K562 (cell line): ENCODE measurements at regions not wholly inside any gene's neighbourhood (a gene's known extent, or its start where the extent isn't known, plus 50 kb on each side); places are given as distances from the start of the nearest gene placed in this dataset.

Source experiments
- ATAC-seq: fragments of 200-7000 bp; cut with Tn5 transposase; 3 replicates; pipeline ENCODE4 v1.9.1; 2020; ENCODE audit warnings: moderate library complexity
- BruUV-seq: library from RNA; stranded (reverse); fragments of 400-500 nt; replicated peaks from 2 replicates; lab custom pipeline; 2021; lab: Mats Ljungman, UMichigan
- CTCF ChIA-PET: fragments of 300-600 bp; formaldehyde crosslinking; extraction: SDS; loops from one replicate; lab custom pipeline; 2021; ENCODE audit warnings: low intra/inter-chr PET ratio; lab: Yijun Ruan, JAX
- POLR2A ChIA-PET: fragments of 300-600, 350-650 bp; sonication (Branson Sonifier 250); formaldehyde crosslinking; extraction: SDS; loops from one replicate; lab custom pipeline; 2021; ENCODE audit warnings: antibody characterized with exemption, inconsistent platforms; lab: Yijun Ruan, JAX
- DNase-seq, 4 experiments: peaks; one replicate each; pipeline versions ENCODE4 v3.0.0 to v3.0.0-alpha.2; 2011 to 2018; ENCODE audit warnings: low spot score in 3 of 4, mixed read lengths in 3 of 4; ENCODE audit errors: extremely low read depth in 1 of 4
- FAIRE-seq: peaks from 2 replicates; lab custom pipeline; 2011; peaks lifted over from hg19 to GRCh38; lab: Jason Lieb, UNC
- H2AFZ ChIP-seq: 2 replicates; pipeline ENCODE4 v1.6.0; 2011; ENCODE audit warnings: low read depth, low read length, control low read depth, inconsistent platforms
- H3K27ac ChIP-seq: fragments of 200-600 bp; 3 replicates; pipeline ENCODE4 v1.8.0; 2011; ENCODE audit warnings: low read depth, mild to moderate bottlenecking, control low read depth, inconsistent platforms, low read length, moderate library complexity, mixed read lengths; ENCODE audit errors: extremely low read depth
- H3K27me3 ChIP-seq, 2 experiments: fragments of 300-600 bp in 1 of 2; 2 replicates in 1 of 2; 3 replicates in 1 of 2; pipeline versions ENCODE4 v1.6.0 to v1.8.0; 2011; ENCODE audit warnings: inconsistent platforms in 2 of 2, low read length in 2 of 2, mild to moderate bottlenecking in 1 of 2, mixed read lengths in 1 of 2, moderate library complexity in 1 of 2; ENCODE audit not compliant: control insufficient read depth in 2 of 2, insufficient read depth in 2 of 2
- H3K36me3 ChIP-seq: fragments of 300-600 bp; 3 replicates; pipeline ENCODE4 v1.8.0; 2011; ENCODE audit warnings: mild to moderate bottlenecking, low read length, inconsistent platforms; ENCODE audit not compliant: control insufficient read depth, insufficient read depth
- H3K4me1 ChIP-seq, 2 experiments: fragments of 200-600 bp in 1 of 2; replicated peaks in 1 of 2; 2 replicates in 1 of 2; 3 replicates in 1 of 2; pipeline versions ENCODE4 v1.5.1 to v1.8.0; 2011; ENCODE audit warnings: inconsistent platforms in 2 of 2, low read length in 2 of 2, mild to moderate bottlenecking in 1 of 2, mixed read lengths in 1 of 2, moderate library complexity in 1 of 2; ENCODE audit not compliant: control insufficient read depth in 2 of 2, insufficient read depth in 2 of 2
- H3K4me2 ChIP-seq: 2 replicates; pipeline ENCODE4 v1.6.1; 2011; ENCODE audit warnings: low read length, control low read depth, inconsistent platforms, mixed read lengths; ENCODE audit not compliant: insufficient read depth
- H3K4me3 ChIP-seq: fragments of 200-600 bp; sonication (generic), shearing (Covaris generic); 2 replicates; pipeline ENCODE4 v1.5.1; 2016; ENCODE audit warnings: control low read depth, inconsistent platforms
- H3K79me2 ChIP-seq: fragments of 200-600 bp; 3 replicates; pipeline ENCODE4 v1.8.0; 2011; ENCODE audit warnings: low read length, inconsistent platforms; ENCODE audit not compliant: control insufficient read depth, insufficient read depth
- H3K9ac ChIP-seq, 2 experiments: 2 replicates each; pipeline versions ENCODE4 v1.6.0 to v1.6.1; 2011; ENCODE audit warnings: low read depth in 2 of 2, low read length in 2 of 2, control low read depth in 1 of 2, inconsistent platforms in 1 of 2, mild to moderate bottlenecking in 1 of 2, mixed read lengths in 1 of 2; ENCODE audit not compliant: insufficient read depth in 1 of 2
- H3K9me1 ChIP-seq: one replicate; pipeline ENCODE4 v1.6.0; 2011; ENCODE audit warnings: inconsistent platforms, mild to moderate bottlenecking, low read length, moderate library complexity; ENCODE audit not compliant: control insufficient read depth, insufficient read depth
- H3K9me3 ChIP-seq: replicated peaks from 2 replicates; pipeline ENCODE4 v1.5.1; 2011; ENCODE audit warnings: low read depth, low read length, inconsistent platforms; ENCODE audit not compliant: control insufficient read depth, insufficient read depth
- H4K20me1 ChIP-seq: replicated peaks from 2 replicates; pipeline ENCODE4 v1.6.1; 2011; ENCODE audit warnings: low read length, inconsistent platforms, mixed read lengths; ENCODE audit not compliant: control insufficient read depth, insufficient read depth
- ELF4 ChIP-seq: fragments of 450-650 bp; formaldehyde crosslinking; IDR thresholded peaks from 2 replicates; pipeline ENCODE4 v1.4.0; 2022; ENCODE audit warnings: missing genetic modification characterization
- KLF16 ChIP-seq: IDR thresholded peaks from 2 replicates; pipeline ENCODE4 v1.6.1; 2016; ENCODE audit warnings: antibody characterized with exemption
- NRF1 ChIP-seq, 2 experiments: fragments of 450-650 bp; IDR thresholded peaks in 1 of 2; conservative IDR thresholded peaks in 1 of 2; 2 replicates each; pipeline ENCODE4 v1.6.1; 2014; ENCODE audit warnings: mild to moderate bottlenecking in 2 of 2
- RAD21 ChIP-seq, 2 experiments: fragments of 250-450 bp in 1 of 2; fragments of 450-650 bp in 1 of 2; sonication (Bioruptor Pico) in 1 of 2; formaldehyde crosslinking in 1 of 2; IDR thresholded peaks in 1 of 2; conservative IDR thresholded peaks in 1 of 2; 2 replicates each; pipeline versions ENCODE4 v1.4.0 to v1.8.0; 2020 to 2022; ENCODE audit warnings: mild to moderate bottlenecking in 2 of 2, moderate library complexity in 1 of 2
- SP2 ChIP-seq: IDR thresholded peaks from 2 replicates; pipeline ENCODE4 v1.6.1; 2011; ENCODE audit warnings: mild to moderate bottlenecking, low read depth, low read length, moderate library complexity; ENCODE audit not compliant: poor library complexity, severe bottlenecking; ENCODE audit errors: extremely low read depth
- ZBTB8A ChIP-seq: fragments of 450-650 bp; IDR thresholded peaks from 2 replicates; pipeline ENCODE4 v1.6.1; 2018; ENCODE audit warnings: mild to moderate bottlenecking, moderate library complexity; ENCODE audit not compliant: partially characterized antibody
- ZFP91 ChIP-seq: sonication (generic); formaldehyde crosslinking; IDR thresholded peaks from 2 replicates; pipeline ENCODE4 v1.8.0; 2022; ENCODE audit warnings: mild to moderate bottlenecking, missing genetic modification reagents
- WGBS: fragments of 100-300 bp; shearing (Covaris generic); methylation state at CpG from one replicate; pipeline ENCODE4 v1.1.6; 2016; ENCODE audit warnings: low coverage, mixed read lengths; ENCODE audit not compliant: insufficient coverage; ENCODE audit errors: missing lambda C conversion rate; 5-methylcytosine and 5-hydroxymethylcytosine counted together
- in situ Hi-C: fragments of 300-500 bp; cut with MboI; formaldehyde crosslinking; loops from 4 replicates; pipeline ENCODE4 v1.15.0; 2018; ENCODE audit warnings: inconsistent platforms, mixed read lengths
- intact Hi-C: fragments of 100-400 bp; cut with micrococcal nuclease; formaldehyde crosslinking; loops from 2 replicates; pipeline ENCODE4 v1.14.2; 2022
- TF ChIP-seq, protein P1 (sequence below): fragments of 450-650 bp; IDR thresholded peaks from 2 replicates; pipeline ENCODE4 v1.7.0; 2016; ENCODE audit warnings: borderline replicate concordance
- TF ChIP-seq, protein P2 (sequence below): fragments of 450-650 bp; IDR thresholded peaks from 2 replicates; pipeline ENCODE4 v1.6.1; 2016; ENCODE audit warnings: low read depth

GRCh38 chr1:214224611-214225354 lies 56.2 kb upstream of the SMYD2 start:
- TF ChIP-seq, protein P1, sequence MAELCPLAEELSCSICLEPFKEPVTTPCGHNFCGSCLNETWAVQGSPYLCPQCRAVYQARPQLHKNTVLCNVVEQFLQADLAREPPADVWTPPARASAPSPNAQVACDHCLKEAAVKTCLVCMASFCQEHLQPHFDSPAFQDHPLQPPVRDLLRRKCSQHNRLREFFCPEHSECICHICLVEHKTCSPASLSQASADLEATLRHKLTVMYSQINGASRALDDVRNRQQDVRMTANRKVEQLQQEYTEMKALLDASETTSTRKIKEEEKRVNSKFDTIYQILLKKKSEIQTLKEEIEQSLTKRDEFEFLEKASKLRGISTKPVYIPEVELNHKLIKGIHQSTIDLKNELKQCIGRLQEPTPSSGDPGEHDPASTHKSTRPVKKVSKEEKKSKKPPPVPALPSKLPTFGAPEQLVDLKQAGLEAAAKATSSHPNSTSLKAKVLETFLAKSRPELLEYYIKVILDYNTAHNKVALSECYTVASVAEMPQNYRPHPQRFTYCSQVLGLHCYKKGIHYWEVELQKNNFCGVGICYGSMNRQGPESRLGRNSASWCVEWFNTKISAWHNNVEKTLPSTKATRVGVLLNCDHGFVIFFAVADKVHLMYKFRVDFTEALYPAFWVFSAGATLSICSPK, result no peak
- TF ChIP-seq RAD21 (CRISPR knock-in tag; conservative IDR thresholded peaks at IDR 0.05 in 1 of 2, IDR thresholded peaks at IDR 0.05 in 1 of 2) (no peak), SP2 (no peak), ZFP91 (CRISPR knock-in tag) (no peak), NRF1 (conservative IDR thresholded peaks at IDR 0.05 in 1 of 2, IDR thresholded peaks at IDR 0.05 in 1 of 2) (no peak), ELF4 (no peak), KLF16 (no peak), ZBTB8A (no peak)
- TF ChIP-seq, protein P2, sequence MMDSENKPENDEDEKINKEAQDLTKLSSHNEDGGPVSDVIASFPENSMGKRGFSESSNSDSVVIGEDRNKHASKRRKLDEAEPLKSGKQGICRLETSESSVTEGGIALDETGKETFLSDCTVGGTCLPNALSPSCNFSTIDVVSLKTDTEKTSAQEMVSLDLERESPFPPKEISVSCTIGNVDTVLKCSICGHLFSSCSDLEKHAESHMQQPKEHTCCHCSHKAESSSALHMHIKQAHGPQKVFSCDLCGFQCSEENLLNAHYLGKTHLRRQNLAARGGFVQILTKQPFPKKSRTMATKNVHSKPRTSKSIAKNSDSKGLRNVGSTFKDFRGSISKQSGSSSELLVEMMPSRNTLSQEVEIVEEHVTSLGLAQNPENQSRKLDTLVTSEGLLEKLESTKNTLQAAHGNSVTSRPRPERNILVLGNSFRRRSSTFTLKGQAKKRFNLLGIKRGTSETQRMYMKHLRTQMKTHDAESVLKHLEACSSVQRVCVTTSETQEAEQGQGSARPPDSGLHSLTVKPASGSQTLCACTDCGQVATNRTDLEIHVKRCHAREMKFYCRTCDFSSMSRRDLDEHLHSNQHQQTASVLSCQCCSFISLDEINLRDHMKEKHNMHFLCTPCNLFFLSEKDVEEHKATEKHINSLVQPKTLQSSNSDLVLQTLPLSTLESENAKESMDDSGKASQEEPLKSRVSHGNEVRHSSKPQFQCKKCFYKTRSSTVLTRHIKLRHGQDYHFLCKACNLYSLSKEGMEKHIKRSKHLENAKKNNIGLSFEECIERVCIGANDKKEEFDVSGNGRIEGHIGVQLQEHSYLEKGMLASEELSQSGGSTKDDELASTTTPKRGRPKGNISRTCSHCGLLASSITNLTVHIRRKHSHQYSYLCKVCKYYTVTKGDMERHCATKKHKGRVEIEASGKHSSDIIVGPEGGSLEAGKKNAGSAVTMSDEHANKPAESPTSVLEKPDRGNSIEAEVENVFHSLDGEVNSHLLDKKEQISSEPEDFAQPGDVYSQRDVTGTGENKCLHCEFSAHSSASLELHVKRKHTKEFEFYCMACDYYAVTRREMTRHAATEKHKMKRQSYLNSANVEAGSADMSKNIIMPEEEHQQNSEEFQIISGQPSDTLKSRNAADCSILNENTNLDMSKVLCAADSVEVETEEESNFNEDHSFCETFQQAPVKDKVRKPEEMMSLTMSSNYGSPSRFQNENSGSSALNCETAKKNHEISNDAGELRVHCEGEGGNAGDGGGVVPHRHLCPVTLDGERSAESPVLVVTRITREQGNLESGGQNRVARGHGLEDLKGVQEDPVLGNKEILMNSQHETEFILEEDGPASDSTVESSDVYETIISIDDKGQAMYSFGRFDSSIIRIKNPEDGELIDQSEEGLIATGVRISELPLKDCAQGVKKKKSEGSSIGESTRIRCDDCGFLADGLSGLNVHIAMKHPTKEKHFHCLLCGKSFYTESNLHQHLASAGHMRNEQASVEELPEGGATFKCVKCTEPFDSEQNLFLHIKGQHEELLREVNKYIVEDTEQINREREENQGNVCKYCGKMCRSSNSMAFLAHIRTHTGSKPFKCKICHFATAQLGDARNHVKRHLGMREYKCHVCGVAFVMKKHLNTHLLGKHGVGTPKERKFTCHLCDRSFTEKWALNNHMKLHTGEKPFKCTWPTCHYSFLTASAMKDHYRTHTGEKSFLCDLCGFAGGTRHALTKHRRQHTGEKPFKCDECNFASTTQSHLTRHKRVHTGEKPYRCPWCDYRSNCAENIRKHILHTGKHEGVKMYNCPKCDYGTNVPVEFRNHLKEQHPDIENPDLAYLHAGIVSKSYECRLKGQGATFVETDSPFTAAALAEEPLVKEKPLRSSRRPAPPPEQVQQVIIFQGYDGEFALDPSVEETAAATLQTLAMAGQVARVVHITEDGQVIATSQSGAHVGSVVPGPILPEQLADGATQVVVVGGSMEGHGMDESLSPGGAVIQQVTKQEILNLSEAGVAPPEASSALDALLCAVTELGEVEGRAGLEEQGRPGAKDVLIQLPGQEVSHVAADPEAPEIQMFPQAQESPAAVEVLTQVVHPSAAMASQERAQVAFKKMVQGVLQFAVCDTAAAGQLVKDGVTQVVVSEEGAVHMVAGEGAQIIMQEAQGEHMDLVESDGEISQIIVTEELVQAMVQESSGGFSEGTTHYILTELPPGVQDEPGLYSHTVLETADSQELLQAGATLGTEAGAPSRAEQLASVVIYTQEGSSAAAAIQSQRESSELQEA, result no peak
- TF ChIP-seq, all 486 proteins: peak for 0
- no peak overlapping the region for H2AFZ ChIP-seq
- intact Hi-C loops (no loop called here), in situ Hi-C loops (no loop called here)
- 1% methylated on average over 22 of the region's 24 CpGs for WGBS
- no peaks in the 10 kb centered on the region for H3K79me2 ChIP-seq
- no peaks in the 10 kb centered on the region for H3K4me1 ChIP-seq
- FAIRE-seq (no peak), DNase-seq (no peak), ATAC-seq (peak; percentile 47)
- ChIA-PET POLR2A (interaction anchor here (0.8 kb wide), 1 partner anchor 9 kb away, joined by 4 read pairs; no protein-coding TSS in a partner anchor), CTCF (no interaction called here)
- no peak overlapping the region for H3K4me3 ChIP-seq
- no peaks in the 10 kb centered on the region for H3K36me3 ChIP-seq
- no peak overlapping the region for H3K4me2 ChIP-seq
- H3K27me3 ChIP-seq, result peaks cover 7 to 11% of the 10 kb centered on the region in 2 experiments; a peak in 4 of 5 replicates
- no peak overlapping the region for H3K9ac ChIP-seq
- no peaks in the 10 kb centered on the region for H4K20me1 ChIP-seq
- no TSS peak for BruUV-seq
- no peaks in the 10 kb centered on the region for H3K9me3 ChIP-seq
- H3K9me1 ChIP-seq, result no peaks in the 10 kb centered on the region
- H3K27ac ChIP-seq, result no peak overlapping the region
